ENCODE measurements at regions not wholly inside any gene's neighbourhood (a gene's known extent, or its start where the extent isn't known, plus 50 kb on each side); places are given as distances from the start of the nearest gene placed in this dataset.
"Not testable (repeated sequence)": the region's sequence is repeated elsewhere in the genome, so short reads cannot be mapped to it uniquely, and the experiment has no call there.

DNA sequence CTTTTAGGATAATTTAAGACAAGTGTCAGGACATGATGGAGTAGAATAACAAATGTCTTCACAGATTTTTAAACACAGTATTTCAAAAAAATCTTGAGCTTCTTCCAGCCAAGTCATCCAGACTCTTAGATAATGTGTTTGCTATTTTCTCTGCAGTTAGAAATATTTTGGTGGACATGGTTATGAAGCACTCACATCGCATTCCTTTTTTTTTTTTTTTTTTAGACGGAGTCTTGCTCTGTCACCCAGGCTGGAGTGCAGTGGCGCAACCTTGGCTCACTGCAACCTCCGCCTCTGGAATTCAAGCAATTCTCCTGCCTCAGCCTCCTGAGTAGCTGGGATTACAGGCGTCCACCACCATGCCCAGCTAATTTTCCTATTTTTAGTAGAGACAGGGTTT, 127.6 kb downstream of the TFAP2C start:
- H3K27ac Mint-ChIP-seq; DNase-seq (ENCODE audit: low spot score in 2 of 2); H3K9me3 Mint-ChIP-seq; H3K36me3 Mint-ChIP-seq; ATAC-seq: not testable (repeated sequence)

GRCh38 chr20:56758706-56759105, 129.6 kb downstream of the TFAP2C start:
- Mint-ChIP-seq H3K36me3 (no peaks in the 10 kb centered on the region), H3K27ac (no peak overlapping the region), H3K9me3 (peaks cover 3 to 4% of the 10 kb centered on the region in 2 donors)
- ATAC-seq (no peak), DNase-seq (ENCODE audit: low spot score in 2 of 2) (no peak)

DNA sequence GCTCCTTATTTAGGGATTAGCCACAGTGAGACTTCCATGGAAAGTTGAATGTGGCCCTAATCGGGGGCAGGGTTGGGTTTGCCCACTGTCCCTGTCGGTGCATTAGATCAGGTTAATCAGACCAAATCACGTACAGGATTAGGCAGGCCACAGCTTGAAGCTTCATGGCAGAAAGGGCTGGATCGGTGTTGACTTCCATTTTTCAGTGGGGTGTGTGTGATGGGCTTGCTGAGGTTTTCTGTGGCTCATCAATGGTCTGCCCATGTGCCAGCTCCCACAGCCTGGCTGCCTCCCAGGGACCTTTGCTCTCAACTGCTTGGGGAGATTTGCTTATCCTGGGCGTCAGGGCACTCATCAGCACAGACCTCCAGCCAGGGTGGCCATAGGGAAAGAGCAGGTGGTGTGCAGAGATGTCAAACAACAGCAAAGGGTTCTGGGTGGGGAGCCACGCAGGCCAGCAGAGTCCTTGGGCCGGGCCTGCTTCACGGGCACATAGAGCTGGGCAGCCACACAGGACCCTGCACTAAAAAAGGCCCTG, 130.7 kb downstream of the TFAP2C start:
- peaks cover 3 to 4% of the 10 kb centered on the region in 2 donors for H3K9me3 Mint-ChIP-seq
- H3K27ac Mint-ChIP-seq, result no peak overlapping the region
- no peak for DNase-seq (ENCODE audit: low spot score in 2 of 2)
- no peaks in the 10 kb centered on the region for H3K36me3 Mint-ChIP-seq
- no peak for ATAC-seq

DNA sequence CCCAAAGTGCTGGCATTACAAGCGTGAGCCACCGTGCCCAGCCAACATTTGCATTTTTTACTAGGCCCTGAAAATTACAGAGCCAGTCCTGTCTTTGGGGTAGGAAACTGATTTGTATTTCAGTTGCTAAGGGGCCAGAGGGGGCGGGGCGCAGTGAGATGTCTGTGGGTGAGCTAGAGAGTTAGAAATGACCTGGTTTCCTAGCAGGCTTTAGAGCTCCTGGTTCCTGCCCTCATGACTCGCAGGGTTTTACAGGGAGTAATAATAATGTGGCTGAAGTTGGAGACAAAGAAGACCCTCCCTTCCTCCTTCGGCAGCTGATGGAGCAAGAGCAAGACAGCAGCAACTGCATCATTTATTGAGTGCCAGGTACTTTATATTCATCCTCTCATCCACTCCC, 131.5 kb downstream of the TFAP2C start:
- no peak for DNase-seq (ENCODE audit: low spot score in 2 of 2)
- no peak for ATAC-seq
- Mint-ChIP-seq H3K36me3 (no peaks in the 10 kb centered on the region), H3K9me3 (peaks cover 3 to 4% of the 10 kb centered on the region in 2 donors), H3K27ac (no peak overlapping the region)

DNA sequence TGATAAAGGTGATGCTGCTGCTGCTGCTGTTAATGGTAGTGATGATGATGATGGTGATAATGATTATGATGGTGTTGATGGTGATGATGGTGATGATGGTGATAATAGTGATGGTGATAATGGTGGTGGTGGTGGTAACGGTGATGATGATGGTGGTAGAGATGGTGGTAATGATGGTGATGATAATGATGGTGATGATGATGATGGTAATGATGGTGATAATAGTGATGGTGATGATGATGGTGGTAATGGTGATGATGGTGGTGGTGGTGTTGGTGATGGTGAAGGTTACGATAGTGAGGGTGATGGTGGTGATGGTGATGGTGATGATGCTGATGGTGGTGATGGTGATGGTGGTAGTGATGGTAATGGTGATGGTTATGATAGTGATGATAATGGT, 132.3 kb downstream of the TFAP2C start:
- H3K9me3 Mint-ChIP-seq, result peaks cover 3 to 4% of the 10 kb centered on the region in 2 donors
- no peaks in the 10 kb centered on the region for H3K36me3 Mint-ChIP-seq
- no peak overlapping the region for H3K27ac Mint-ChIP-seq
- ATAC-seq (no peak), DNase-seq (ENCODE audit: low spot score in 2 of 2) (no peak)

GRCh38 chr20:56762401-56762800, 133.3 kb downstream of the TFAP2C start:
- no peaks in the 10 kb centered on the region for H3K36me3 Mint-ChIP-seq
- H3K27ac Mint-ChIP-seq, result no peak overlapping the region
- no peak for ATAC-seq

GRCh38 chr20:56762829-56763228, 133.7 kb downstream of the TFAP2C start:
- Mint-ChIP-seq H3K27ac (no peak overlapping the region), H3K9me3 (no peaks in the 10 kb centered on the region), H3K36me3 (no peaks in the 10 kb centered on the region)
- ATAC-seq (no peak), DNase-seq (ENCODE audit: low spot score in 2 of 2) (no peak)

More at GRCh38 chr20:56762401-56762800, 133.3 kb downstream of the TFAP2C start:
- no peak for DNase-seq (ENCODE audit: low spot score in 2 of 2)
- H3K9me3 Mint-ChIP-seq, result peaks cover 2 to 3% of the 10 kb centered on the region in 2 donors

DNA sequence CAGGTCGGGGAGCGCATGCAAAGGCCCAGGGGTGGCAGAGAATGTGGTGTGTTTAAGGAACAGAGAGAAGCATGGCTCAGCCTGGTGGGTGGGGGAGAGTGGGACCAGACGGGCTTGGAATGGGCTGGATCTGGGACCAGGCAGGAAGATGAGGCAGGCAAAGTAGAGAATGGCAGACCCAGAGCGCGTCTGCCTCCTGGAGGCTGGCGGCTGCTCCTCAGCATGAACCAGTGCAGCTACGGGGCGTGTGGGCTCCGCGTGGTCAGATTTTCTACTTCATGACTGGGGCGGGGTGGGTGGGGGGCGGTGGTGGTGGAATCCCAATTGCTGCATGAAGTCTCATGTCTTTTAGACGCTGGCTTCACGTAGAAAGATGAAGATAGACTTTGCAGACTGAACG, 135.6 kb downstream of the TFAP2C start:
- no peak overlapping the region for H3K27ac Mint-ChIP-seq
- no peaks in the 10 kb centered on the region for H3K36me3 Mint-ChIP-seq
- ATAC-seq, result no peak
- H3K9me3 Mint-ChIP-seq, result no peaks in the 10 kb centered on the region
- no peak for DNase-seq (ENCODE audit: low spot score in 2 of 2)

- Mint-ChIP-seq H3K27ac (no peak overlapping the region), H3K9me3 (no peaks in the 10 kb centered on the region), H3K36me3 (no peaks in the 10 kb centered on the region)
- ATAC-seq (no peak), DNase-seq (ENCODE audit: low spot score in 2 of 2) (no peak)
Measured at GRCh38 chr20:56765172-56766073, 136.3 kb downstream of the TFAP2C start.

DNA sequence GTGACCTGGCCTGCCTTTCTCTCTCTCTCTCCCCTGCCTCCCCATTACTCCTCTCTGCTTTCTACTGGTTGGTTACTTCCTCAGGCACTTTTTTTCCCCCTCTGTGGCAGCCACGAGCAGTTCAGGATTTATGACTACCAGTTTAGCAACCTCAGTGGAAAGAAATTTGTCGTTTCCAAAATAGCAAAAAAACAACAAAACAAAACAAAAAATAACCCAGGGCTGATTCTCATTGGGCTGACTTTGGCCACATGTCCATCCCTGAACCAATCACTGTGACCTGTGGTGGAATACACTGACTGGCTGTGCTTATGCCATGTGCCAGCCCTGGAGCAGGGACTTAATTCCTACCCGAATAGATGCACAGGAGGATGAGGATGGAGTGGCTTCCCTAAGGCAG, 137.4 kb downstream of the TFAP2C start:
- no peaks in the 10 kb centered on the region for H3K9me3 Mint-ChIP-seq
- no peak for DNase-seq (ENCODE audit: low spot score in 2 of 2)
- H3K27ac Mint-ChIP-seq, result no peak overlapping the region
- ATAC-seq, result no peak
- no peaks in the 10 kb centered on the region for H3K36me3 Mint-ChIP-seq

- ATAC-seq (no peak), DNase-seq (ENCODE audit: low spot score in 2 of 2) (no peak)
- H3K9me3 Mint-ChIP-seq, result no peaks in the 10 kb centered on the region
- no peak overlapping the region for H3K27ac Mint-ChIP-seq
- no peaks in the 10 kb centered on the region for H3K36me3 Mint-ChIP-seq
Measured at GRCh38 chr20:56769921-56770600, 141.0 kb downstream of the TFAP2C start.

DNA sequence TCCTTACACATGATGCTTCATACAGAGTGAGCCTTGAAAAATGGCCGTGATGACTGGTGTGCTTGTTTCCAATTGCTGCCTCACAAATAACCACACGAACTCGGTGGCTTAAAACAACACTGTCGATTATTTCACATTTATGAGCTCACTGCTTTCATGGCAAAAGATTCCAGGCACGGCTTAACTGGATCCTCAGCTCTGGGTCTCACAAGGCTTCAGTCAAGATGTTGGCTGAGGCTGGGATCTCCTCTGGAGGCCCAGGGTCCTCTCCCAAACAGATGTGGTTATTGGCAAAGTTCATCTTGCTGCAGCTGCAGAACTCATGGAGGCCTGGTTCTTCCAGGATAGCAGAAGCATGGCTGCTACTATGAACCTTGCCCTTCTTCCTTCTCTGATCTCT, 144.6 kb downstream of the TFAP2C start:
- Mint-ChIP-seq H3K9me3 (no peaks in the 10 kb centered on the region), H3K36me3 (no peaks in the 10 kb centered on the region), H3K27ac (no peak overlapping the region)
- no peak for ATAC-seq
- DNase-seq (ENCODE audit: low spot score in 2 of 2), result no peak

DNA sequence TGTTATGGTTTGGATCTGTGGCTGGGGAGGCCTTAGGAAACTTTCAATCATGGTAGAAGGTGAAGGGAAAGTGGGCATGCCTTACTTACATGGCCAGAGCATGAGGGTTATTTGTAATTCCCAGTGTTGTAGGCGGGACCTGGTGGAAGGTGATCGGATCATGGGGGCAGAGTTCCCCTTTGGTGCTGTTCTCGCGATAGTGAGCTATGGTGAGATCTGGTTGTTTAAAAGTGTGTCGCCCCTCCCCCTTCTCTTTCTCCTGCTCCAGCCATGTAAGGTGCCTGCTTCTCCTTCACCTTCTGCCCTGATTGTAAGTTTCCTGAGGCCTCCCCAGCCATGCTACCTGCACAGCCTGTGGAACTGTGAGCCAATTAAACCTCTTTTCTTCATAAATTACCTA, 145.8 kb downstream of the TFAP2C start:
- no peaks in the 10 kb centered on the region for H3K9me3 Mint-ChIP-seq
- ATAC-seq (no peak), DNase-seq (ENCODE audit: low spot score in 2 of 2) (no peak)
- no peak overlapping the region for H3K27ac Mint-ChIP-seq
- H3K36me3 Mint-ChIP-seq, result no peaks in the 10 kb centered on the region

- ATAC-seq, result no peak
Measured at GRCh38 chr20:56776345-56776744, 147.2 kb downstream of the TFAP2C start.

GRCh38 chr20:56778765-56779195, 149.7 kb downstream of the TFAP2C start:
- Mint-ChIP-seq H3K9me3 (no peaks in the 10 kb centered on the region), H3K36me3 (no peaks in the 10 kb centered on the region), H3K27ac (peak overlapping the region in 1 of 2 donors; percentile 85)
- no peak for DNase-seq (ENCODE audit: low spot score in 2 of 2)
- ATAC-seq, result no peak

More at GRCh38 chr20:56776345-56776744, 147.2 kb downstream of the TFAP2C start:
- DNase-seq (ENCODE audit: low spot score in 2 of 2), result no peak
- H3K36me3 Mint-ChIP-seq, result no peaks in the 10 kb centered on the region
- H3K9me3 Mint-ChIP-seq, result no peaks in the 10 kb centered on the region
- H3K27ac Mint-ChIP-seq, result no peak overlapping the region

- ATAC-seq (no peak), DNase-seq (ENCODE audit: low spot score in 2 of 2) (no peak)
- Mint-ChIP-seq H3K27ac (no peak overlapping the region), H3K36me3 (no peaks in the 10 kb centered on the region), H3K9me3 (no peaks in the 10 kb centered on the region)
Measured at GRCh38 chr20:56779452-56780143, 150.5 kb downstream of the TFAP2C start.

GRCh38 chr20:56780266-56780665, 151.2 kb downstream of the TFAP2C start:
- no peak for DNase-seq (ENCODE audit: low spot score in 2 of 2)
- H3K27ac Mint-ChIP-seq, result no peak overlapping the region
- no peaks in the 10 kb centered on the region for H3K9me3 Mint-ChIP-seq
- ATAC-seq, result peak in 1 of 2 donors; percentile 41
- no peaks in the 10 kb centered on the region for H3K36me3 Mint-ChIP-seq
